DOHH2 (cell line): ENCODE measurements at regions not wholly inside any gene's neighbourhood (a gene's known extent, or its start where the extent isn't known, plus 50 kb on each side); places are given as distances from the start of the nearest gene placed in this dataset.

Experiments used
- H3F3A ChIP-seq: fragments of 200-600 bp; sonication (generic), shearing (Covaris generic); 2 replicates; pipeline ENCODE4 v1.6.0; 2016; ENCODE audit warnings: antibody characterized with exemption, mild to moderate bottlenecking; ENCODE audit not compliant: control insufficient read depth, insufficient read depth
- H3K27ac ChIP-seq: fragments of 200-600 bp; sonication (generic); 2 replicates; pipeline ENCODE4 v1.5.1; 2014; ENCODE audit warnings: low read depth, mild to moderate bottlenecking, low read length, moderate library complexity
- H3K27me3 ChIP-seq: fragments of 200-600 bp; sonication (generic); 2 replicates; pipeline ENCODE4 v1.6.1; 2014; ENCODE audit warnings: mild to moderate bottlenecking, low read length, mixed read lengths; ENCODE audit not compliant: control insufficient read depth
- H3K36me3 ChIP-seq: fragments of 200-600 bp; sonication (generic); 2 replicates; pipeline ENCODE4 v1.6.1; 2014; ENCODE audit warnings: mild to moderate bottlenecking, low read length, moderate library complexity, mixed read lengths; ENCODE audit not compliant: control insufficient read depth
- H3K4me1 ChIP-seq: fragments of 200-600 bp; sonication (generic); 2 replicates; pipeline ENCODE4 v1.6.1; 2014; ENCODE audit warnings: mild to moderate bottlenecking, low read length, mixed read lengths; ENCODE audit not compliant: control insufficient read depth
- H3K4me2 ChIP-seq: fragments of 200-600 bp; sonication (generic); 2 replicates; pipeline ENCODE4 v1.6.0; 2014; ENCODE audit warnings: mild to moderate bottlenecking, low read length, moderate library complexity
- H3K4me3 ChIP-seq: fragments of 200-600 bp; sonication (generic); 2 replicates; pipeline ENCODE4 v1.5.1; 2014; ENCODE audit warnings: mild to moderate bottlenecking, low read length, mixed read lengths
- H3K79me2 ChIP-seq: fragments of 200-600 bp; sonication (generic); 2 replicates; pipeline ENCODE4 v1.6.1; 2014; ENCODE audit warnings: mild to moderate bottlenecking, low read length, mixed read lengths; ENCODE audit not compliant: control insufficient read depth
- H3K9me2 ChIP-seq: fragments of 200-600 bp; sonication (generic); replicated peaks from 2 replicates; pipeline ENCODE4 v1.6.1; 2014; ENCODE audit warnings: mild to moderate bottlenecking, low read length, mixed read lengths; ENCODE audit not compliant: control insufficient read depth
- H3K9me3 ChIP-seq: fragments of 200-600 bp; sonication (generic); 2 replicates; pipeline ENCODE4 v1.6.1; 2014; ENCODE audit warnings: antibody characterized with exemption, low read length, mixed read lengths; ENCODE audit not compliant: control insufficient read depth, insufficient read depth
- H4K20me1 ChIP-seq: fragments of 200-600 bp; sonication (generic); 2 replicates; pipeline ENCODE4 v1.6.0; 2014; ENCODE audit warnings: low read depth, mild to moderate bottlenecking, antibody characterized with exemption, low read length, moderate library complexity; ENCODE audit not compliant: control insufficient read depth, insufficient read depth
- EZH2phosphoT487 ChIP-seq: fragments of 200-600 bp; sonication (generic); IDR thresholded peaks from 2 replicates; pipeline ENCODE4 v1.6.1; 2017; ENCODE audit warnings: borderline replicate concordance, mild to moderate bottlenecking, antibody characterized with exemption, low read length, moderate library complexity, mixed read lengths
- TF ChIP-seq, protein P1 (sequence below): fragments of 200-600 bp; sonication (generic); IDR thresholded peaks from one replicate; pipeline ENCODE4 v1.5.1; 2014; ENCODE audit warnings: antibody characterized with exemption, mild to moderate bottlenecking, low read depth, low read length; ENCODE audit not compliant: poor library complexity, severe bottlenecking

DNA sequence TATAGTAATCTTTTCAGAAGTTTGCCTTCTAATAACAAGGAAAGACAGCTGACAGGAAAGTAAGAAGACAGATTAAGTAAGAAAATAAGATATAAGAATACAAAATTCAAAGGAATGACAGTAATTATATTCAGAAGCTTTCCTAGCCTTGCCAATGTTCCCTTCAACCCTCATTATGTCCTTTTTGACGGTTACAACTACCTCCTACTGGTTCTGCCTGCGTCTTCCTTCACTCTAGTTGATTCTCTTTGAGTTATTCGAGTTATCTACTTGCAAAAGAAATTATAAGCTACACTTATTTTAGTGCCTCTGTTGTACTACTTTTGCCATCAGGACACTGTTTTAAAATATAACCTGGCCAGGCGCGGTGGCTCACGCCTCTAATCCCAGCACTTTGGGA, 218.9 kb upstream of the GYPC start:
- no peaks in the 10 kb centered on the region for H3K79me2 ChIP-seq
- H3F3A ChIP-seq = no peaks in the 10 kb centered on the region
- H3K4me2 ChIP-seq = no peak overlapping the region
- H3K27me3 ChIP-seq = no peaks in the 10 kb centered on the region
- no peak overlapping the region for H3K27ac ChIP-seq
- H3K9me2 ChIP-seq = no peaks in the 10 kb centered on the region
- TF ChIP-seq, protein P1, sequence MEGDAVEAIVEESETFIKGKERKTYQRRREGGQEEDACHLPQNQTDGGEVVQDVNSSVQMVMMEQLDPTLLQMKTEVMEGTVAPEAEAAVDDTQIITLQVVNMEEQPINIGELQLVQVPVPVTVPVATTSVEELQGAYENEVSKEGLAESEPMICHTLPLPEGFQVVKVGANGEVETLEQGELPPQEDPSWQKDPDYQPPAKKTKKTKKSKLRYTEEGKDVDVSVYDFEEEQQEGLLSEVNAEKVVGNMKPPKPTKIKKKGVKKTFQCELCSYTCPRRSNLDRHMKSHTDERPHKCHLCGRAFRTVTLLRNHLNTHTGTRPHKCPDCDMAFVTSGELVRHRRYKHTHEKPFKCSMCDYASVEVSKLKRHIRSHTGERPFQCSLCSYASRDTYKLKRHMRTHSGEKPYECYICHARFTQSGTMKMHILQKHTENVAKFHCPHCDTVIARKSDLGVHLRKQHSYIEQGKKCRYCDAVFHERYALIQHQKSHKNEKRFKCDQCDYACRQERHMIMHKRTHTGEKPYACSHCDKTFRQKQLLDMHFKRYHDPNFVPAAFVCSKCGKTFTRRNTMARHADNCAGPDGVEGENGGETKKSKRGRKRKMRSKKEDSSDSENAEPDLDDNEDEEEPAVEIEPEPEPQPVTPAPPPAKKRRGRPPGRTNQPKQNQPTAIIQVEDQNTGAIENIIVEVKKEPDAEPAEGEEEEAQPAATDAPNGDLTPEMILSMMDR = no peak
- no peak for TF ChIP-seq EZH2phosphoT487
- no peaks in the 10 kb centered on the region for H4K20me1 ChIP-seq
- no peaks in the 10 kb centered on the region for H3K4me1 ChIP-seq
- H3K4me3 ChIP-seq = no peak overlapping the region
- no peaks in the 10 kb centered on the region for H3K36me3 ChIP-seq
- no peaks in the 10 kb centered on the region for H3K9me3 ChIP-seq

DNA sequence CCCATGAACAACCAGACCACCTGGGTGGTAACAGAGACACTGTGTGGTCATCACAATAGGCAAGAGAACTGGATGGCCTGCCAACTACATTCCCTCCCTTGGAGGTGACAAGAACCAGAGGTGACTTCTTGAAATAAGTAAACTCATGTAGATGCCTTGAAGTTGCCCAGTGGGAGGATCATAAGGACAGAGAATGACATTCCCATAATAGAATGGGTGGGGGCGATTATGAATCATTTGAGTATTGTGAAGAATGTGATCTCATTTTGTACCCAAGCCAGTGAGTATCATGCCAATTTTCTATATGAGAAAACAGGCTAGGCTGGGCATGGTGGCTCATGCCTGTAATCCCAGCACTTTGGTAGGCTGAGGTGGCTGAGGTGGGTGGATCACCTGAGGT, 211.4 kb upstream of the GYPC start:
- no peak overlapping the region for H3K4me2 ChIP-seq
- no peaks in the 10 kb centered on the region for H3K9me3 ChIP-seq
- H3K9me2 ChIP-seq = no peaks in the 10 kb centered on the region
- no peak overlapping the region for H3K4me3 ChIP-seq
- no peak overlapping the region for H3K27ac ChIP-seq
- no peaks in the 10 kb centered on the region for H3K36me3 ChIP-seq
- H3F3A ChIP-seq = no peaks in the 10 kb centered on the region
- H3K79me2 ChIP-seq = no peaks in the 10 kb centered on the region
- H3K27me3 ChIP-seq = no peaks in the 10 kb centered on the region
- TF ChIP-seq, protein P1 = no peak
- no peak for TF ChIP-seq EZH2phosphoT487
- H4K20me1 ChIP-seq = no peaks in the 10 kb centered on the region
- H3K4me1 ChIP-seq = no peaks in the 10 kb centered on the region

DNA sequence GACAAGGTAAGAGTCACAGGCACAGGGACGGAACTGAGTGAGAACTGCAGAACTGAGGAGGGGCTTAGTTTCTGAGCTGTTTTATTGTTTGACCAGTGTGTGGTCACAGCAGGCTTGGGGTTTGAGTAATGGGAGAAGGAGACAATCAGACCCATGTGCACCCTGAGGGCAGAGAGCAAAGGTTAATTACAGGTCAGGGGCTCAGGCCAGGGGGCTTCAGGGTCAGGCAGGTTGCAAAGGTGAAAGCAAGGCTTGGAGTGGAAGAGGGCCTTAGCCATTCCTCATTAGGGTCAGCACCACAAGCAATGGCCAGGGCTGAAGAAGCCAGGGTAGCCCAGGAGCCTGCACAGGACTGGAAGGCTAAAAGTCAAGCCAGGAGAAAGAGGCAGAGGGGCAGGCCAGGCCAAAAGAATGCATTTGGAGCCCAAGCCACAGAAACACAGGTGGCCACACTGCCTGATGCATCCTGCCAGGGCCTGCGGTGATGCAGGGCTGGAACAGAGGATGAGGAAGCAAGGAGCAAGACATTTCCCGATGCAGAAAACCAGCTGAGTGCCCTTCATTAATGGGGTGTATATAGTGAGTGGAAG, 209.8 kb upstream of the GYPC start:
- H3K27ac ChIP-seq = no peak overlapping the region
- no peaks in the 10 kb centered on the region for H3K9me2 ChIP-seq
- no peaks in the 10 kb centered on the region for H3K79me2 ChIP-seq
- H3K4me1 ChIP-seq = no peaks in the 10 kb centered on the region
- H4K20me1 ChIP-seq = no peaks in the 10 kb centered on the region
- H3K36me3 ChIP-seq = no peaks in the 10 kb centered on the region
- TF ChIP-seq, protein P1 = no peak
- no peak for TF ChIP-seq EZH2phosphoT487
- no peaks in the 10 kb centered on the region for H3K9me3 ChIP-seq
- H3K4me2 ChIP-seq = no peak overlapping the region
- no peaks in the 10 kb centered on the region for H3F3A ChIP-seq
- no peak overlapping the region for H3K4me3 ChIP-seq
- H3K27me3 ChIP-seq = no peaks in the 10 kb centered on the region

DNA sequence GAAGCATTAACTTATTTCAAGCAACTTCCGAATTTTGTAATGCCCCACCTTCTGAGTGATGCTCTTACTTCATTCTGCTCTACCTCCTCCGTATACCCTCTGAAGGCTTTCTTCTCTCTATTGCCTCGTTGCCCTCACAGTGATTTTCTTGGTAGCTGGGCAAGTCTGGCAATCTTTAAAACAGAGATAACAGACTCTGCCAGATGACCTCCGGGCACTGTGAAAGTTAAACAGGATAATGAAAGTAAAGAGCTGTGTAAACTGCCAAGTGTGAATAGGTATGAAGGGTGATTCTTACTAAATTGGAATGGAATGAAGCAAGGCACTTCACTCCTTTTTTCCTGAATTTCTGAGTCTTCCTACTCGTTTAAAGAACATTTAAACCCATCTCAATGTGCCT, 207.3 kb upstream of the GYPC start:
- Histone ChIP-seq H3K36me3 (no peaks in the 10 kb centered on the region), H3K27ac (no peak overlapping the region), H3K9me3 (no peaks in the 10 kb centered on the region), H3K4me1 (no peaks in the 10 kb centered on the region), H3K79me2 (no peaks in the 10 kb centered on the region), H3K27me3 (no peaks in the 10 kb centered on the region), H3K9me2 (no peaks in the 10 kb centered on the region), H3K4me3 (no peak overlapping the region), H4K20me1 (no peaks in the 10 kb centered on the region), H3K4me2 (no peak overlapping the region), H3F3A (no peaks in the 10 kb centered on the region)
- TF ChIP-seq, protein P1 = no peak
- TF ChIP-seq EZH2phosphoT487 = no peak
